Adrenal gland (tissue), 5 donors: ENCODE measurements at regions not wholly inside any gene's neighbourhood (a gene's known extent, or its start where the extent isn't known, plus 50 kb on each side); places are given as distances from the start of the nearest gene placed in this dataset.

Experiments used
- CTCF ChIP-seq, 6 experiments: fragments of 450-650 bp in 4 of 6; fragments of 200-600 bp in 2 of 6; sonication (generic) in 1 of 6; IDR thresholded peaks; 1 replicate in 5 of 6; 2 replicates in 1 of 6; pipeline versions ENCODE4 v1.5.1 to v1.8.0; 2016 to 2021; ENCODE audit warnings: antibody characterized with exemption in 6 of 6, mild to moderate bottlenecking in 2 of 6, moderate library complexity in 1 of 6
- POLR2A ChIP-seq, 2 donors: fragments of 450-650 bp; IDR thresholded peaks; one replicate each; pipeline ENCODE4 v1.6.1; 2017; ENCODE audit warnings: antibody characterized with exemption in 2 of 2, mild to moderate bottlenecking in 2 of 2, moderate library complexity in 1 of 2
- donor health status: DM: no; HTN: no; CAD: no.

- no peak for TF ChIP-seq CTCF (IDR thresholded peaks at IDR 0.05)
- no peak for TF ChIP-seq POLR2A (IDR thresholded peaks at IDR 0.05)
These were observed 521.2 kb downstream of the DTWD2 start for GRCh38 chr5:118467103-118467502.
